ENCODE measurements at regions not wholly inside any gene's neighbourhood (a gene's known extent, or its start where the extent isn't known, plus 50 kb on each side); places are given as distances from the start of the nearest gene placed in this dataset.

DNA sequence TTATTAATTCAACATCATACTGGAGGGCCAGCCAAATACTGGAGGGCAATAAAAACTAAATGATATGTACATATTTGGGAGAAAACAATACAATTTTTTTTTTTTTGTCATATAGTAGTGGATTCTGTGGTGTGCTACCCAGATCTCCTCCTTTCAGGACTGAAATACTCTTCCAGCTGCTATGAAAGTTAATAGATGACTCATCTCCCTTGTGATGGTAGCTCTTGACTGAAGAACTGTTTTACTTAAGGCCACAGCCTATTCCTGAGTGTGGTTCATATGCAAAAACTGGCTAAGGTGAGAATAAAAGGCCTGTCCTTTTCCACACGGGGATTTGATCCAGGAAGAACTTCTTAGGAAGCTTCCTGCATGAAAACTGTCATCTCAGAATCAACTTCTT, 307.9 kb downstream of the HLX start:
- Histone ChIP-seq H3K4me3 (ENCODE audit: control insufficient read depth in 2 of 3, extremely low read depth in 1 of 3, insufficient read depth in 2 of 3, low read depth in 1 of 3, low read length in 3 of 3) (no peak overlapping the region), H3K9me1 (ENCODE audit: control insufficient read depth, extremely low read depth, insufficient read depth, low read length) (no peaks in the 10 kb centered on the region), H3K36me3 (ENCODE audit: control insufficient read depth in 2 of 2, extremely low read depth in 1 of 2, insufficient read depth in 2 of 2, low read length in 2 of 2) (no peaks in the 10 kb centered on the region), H3K9me3 (ENCODE audit: control insufficient read depth, low read depth, low read length) (no peaks in the 10 kb centered on the region), H4K20me1 (ENCODE audit: control insufficient read depth, extremely low read depth, insufficient read depth, low read length) (no peaks in the 10 kb centered on the region), H3K79me2 (ENCODE audit: control insufficient read depth, insufficient read depth, low read length) (no peaks in the 10 kb centered on the region), H3K27me3 (ENCODE audit: control insufficient read depth, extremely low read depth, insufficient read depth, low read length) (no peaks in the 10 kb centered on the region), H3K4me2 (ENCODE audit: control insufficient read depth, extremely low read depth, insufficient read depth, low read depth, low read length) (no peak overlapping the region), H3K27ac (ENCODE audit: control insufficient read depth, insufficient read depth, low read length) (no peak overlapping the region), H2AFZ (ENCODE audit: control insufficient read depth, low read length) (no peak overlapping the region), H3K9ac (ENCODE audit: control insufficient read depth, extremely low read depth, insufficient read depth, low read length) (no peak overlapping the region), H3K4me1 (ENCODE audit: control insufficient read depth, extremely low read depth, insufficient read depth, low read length) (no peaks in the 10 kb centered on the region)
- DNase-seq (ENCODE audit: low read depth, low spot score) (no peak), FAIRE-seq (no peak)
- TF ChIP-seq CTCF (optimal IDR thresholded peaks at IDR 0.05 in 1 of 3, IDR thresholded peaks at IDR 0.05 in 1 of 3, conservative IDR thresholded peaks at IDR 0.05 in 1 of 3; ENCODE audit: extremely low read depth in 1 of 3, insufficient read depth in 2 of 3, low read length in 3 of 3) (no peak), EZH2 (IDR thresholded peaks at IDR 0.05; ENCODE audit: low read length) (no peak)
- dilution Hi-C loops (cut with MboI; ENCODE audit: extremely low pct_ligation_motif_present, low sequenced_read_pairs) = no loop called here

GRCh38 chr1:221188458-221188857, 309.2 kb downstream of the HLX start:
- Histone ChIP-seq H3K4me3 (ENCODE audit: control insufficient read depth in 2 of 3, extremely low read depth in 1 of 3, insufficient read depth in 2 of 3, low read depth in 1 of 3, low read length in 3 of 3) (no peak overlapping the region), H3K79me2 (ENCODE audit: control insufficient read depth, insufficient read depth, low read length) (no peaks in the 10 kb centered on the region), H3K36me3 (ENCODE audit: control insufficient read depth in 2 of 2, extremely low read depth in 1 of 2, insufficient read depth in 2 of 2, low read length in 2 of 2) (no peaks in the 10 kb centered on the region), H3K9me1 (ENCODE audit: control insufficient read depth, extremely low read depth, insufficient read depth, low read length) (no peaks in the 10 kb centered on the region), H3K9me3 (ENCODE audit: control insufficient read depth, low read depth, low read length) (no peaks in the 10 kb centered on the region), H2AFZ (ENCODE audit: control insufficient read depth, low read length) (no peak overlapping the region), H3K4me2 (ENCODE audit: control insufficient read depth, extremely low read depth, insufficient read depth, low read depth, low read length) (no peak overlapping the region), H3K4me1 (ENCODE audit: control insufficient read depth, extremely low read depth, insufficient read depth, low read length) (no peaks in the 10 kb centered on the region), H3K9ac (ENCODE audit: control insufficient read depth, extremely low read depth, insufficient read depth, low read length) (no peak overlapping the region), H3K27me3 (ENCODE audit: control insufficient read depth, extremely low read depth, insufficient read depth, low read length) (no peaks in the 10 kb centered on the region), H4K20me1 (ENCODE audit: control insufficient read depth, extremely low read depth, insufficient read depth, low read length) (no peaks in the 10 kb centered on the region), H3K27ac (ENCODE audit: control insufficient read depth, insufficient read depth, low read length) (no peak overlapping the region)
- dilution Hi-C loops (cut with MboI; ENCODE audit: extremely low pct_ligation_motif_present, low sequenced_read_pairs) = no loop called here
- no peak for DNase-seq (ENCODE audit: low read depth, low spot score)
- TF ChIP-seq EZH2 (IDR thresholded peaks at IDR 0.05; ENCODE audit: low read length) (no peak), CTCF (optimal IDR thresholded peaks at IDR 0.05 in 1 of 3, IDR thresholded peaks at IDR 0.05 in 1 of 3, conservative IDR thresholded peaks at IDR 0.05 in 1 of 3; ENCODE audit: extremely low read depth in 1 of 3, insufficient read depth in 2 of 3, low read length in 3 of 3) (no peak)
- no peak for FAIRE-seq
